GM19467 (cell line): ENCODE measurements at regions not wholly inside any gene's neighbourhood (a gene's known extent, or its start where the extent isn't known, plus 50 kb on each side); places are given as distances from the start of the nearest gene placed in this dataset.

Experiments
- ATAC-seq: cut with Tn5 transposase; IDR thresholded peaks from one replicate; pipeline ENCODE4 v1.9.1; 2021; ENCODE audit warnings: mild to moderate bottlenecking, moderate library complexity; ENCODE audit not compliant: unreplicated experiment

DNA sequence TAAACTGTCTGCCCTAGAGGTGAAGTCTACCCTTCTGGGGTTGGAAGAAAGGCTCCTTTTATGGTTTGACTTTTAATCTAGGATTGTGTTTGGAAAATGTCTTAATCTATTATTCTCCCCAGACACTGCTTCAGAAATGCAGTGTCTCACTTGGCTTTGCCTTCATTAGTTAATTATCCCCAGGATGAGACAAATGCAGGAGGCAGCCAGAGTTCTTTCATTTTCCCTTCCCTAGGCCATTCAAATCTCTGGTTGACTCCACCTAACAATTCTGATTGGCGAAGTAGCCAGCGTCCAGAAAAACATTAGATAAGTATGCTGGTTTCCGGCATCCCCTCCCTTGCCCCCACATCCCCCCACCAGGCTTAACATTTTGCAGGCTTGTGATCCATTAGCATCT lies 325.8 kb upstream of the PBX1 start:
- ATAC-seq: no peak

- no peak for ATAC-seq
These were observed 318.9 kb upstream of the PBX1 start for GRCh38 chr1:164240081-164240480.

DNA sequence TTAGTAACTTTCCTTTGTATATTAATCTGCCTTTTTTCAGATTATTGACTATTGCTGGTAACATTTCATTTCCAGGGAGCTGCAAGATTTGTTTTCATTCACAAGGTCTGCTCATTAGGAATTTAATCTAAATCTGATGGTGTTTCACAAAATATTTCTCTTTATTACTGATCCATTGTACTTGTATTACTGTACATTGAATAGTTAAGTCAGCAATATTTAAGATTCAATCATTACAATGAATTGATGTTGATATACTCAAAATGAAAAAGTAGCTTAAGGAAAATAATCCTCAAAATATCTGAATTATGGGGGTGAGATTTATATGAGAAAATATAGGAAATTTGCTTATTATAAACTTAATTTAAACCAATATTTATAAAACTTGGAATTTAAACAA lies 308.6 kb upstream of the PBX1 start:
- no peak for ATAC-seq

- no peak for ATAC-seq
These were observed 302.5 kb upstream of the PBX1 start for GRCh38 chr1:164256456-164256855.

- ATAC-seq: no peak
These were observed 297.2 kb upstream of the PBX1 start for GRCh38 chr1:164261691-164262240.

GRCh38 chr1:164263540-164263939 lies 295.4 kb upstream of the PBX1 start:
- no peak for ATAC-seq

DNA sequence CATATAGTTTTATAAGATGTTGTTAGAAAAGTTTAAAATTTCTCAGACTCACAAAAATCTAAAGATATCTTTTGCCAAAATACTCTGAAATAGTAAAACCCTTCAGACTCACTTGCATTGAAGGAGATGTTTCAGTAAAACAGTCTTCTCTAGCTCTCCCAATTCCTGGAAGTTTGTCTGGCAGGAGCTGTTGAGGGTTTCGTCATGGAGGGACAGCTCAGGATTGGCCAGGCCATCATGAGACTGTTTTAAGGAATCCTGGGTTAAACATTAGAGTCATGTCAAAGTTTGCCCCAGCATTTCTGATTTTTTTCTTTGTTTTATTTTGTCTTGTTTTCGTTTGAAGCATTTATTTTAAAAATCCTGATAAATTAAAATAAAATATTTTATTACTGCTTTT lies 293.8 kb upstream of the PBX1 start:
- no peak for ATAC-seq

GRCh38 chr1:164272156-164272555 lies 286.8 kb upstream of the PBX1 start:
- no peak for ATAC-seq

- ATAC-seq: no peak
These were observed 262.8 kb upstream of the PBX1 start for GRCh38 chr1:164296172-164296571.

DNA sequence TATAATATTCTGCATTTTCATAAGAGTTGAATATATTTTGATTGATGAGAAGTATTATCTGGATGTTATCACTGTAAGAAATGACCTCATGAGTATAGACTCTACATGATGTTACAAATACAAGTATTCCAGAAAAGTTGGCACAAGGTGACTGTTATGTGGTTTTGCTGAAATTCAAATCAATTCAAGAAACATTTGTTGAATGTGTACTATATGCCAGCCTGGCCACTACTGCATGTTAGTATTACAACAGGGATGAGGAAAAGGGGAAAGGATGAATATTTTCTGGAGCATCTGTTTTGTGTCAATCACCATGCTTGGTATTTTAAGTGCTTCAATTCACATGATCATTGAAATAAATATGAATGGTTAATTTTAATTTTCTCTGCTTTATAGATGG lies 250.9 kb upstream of the PBX1 start:
- ATAC-seq: no peak

DNA sequence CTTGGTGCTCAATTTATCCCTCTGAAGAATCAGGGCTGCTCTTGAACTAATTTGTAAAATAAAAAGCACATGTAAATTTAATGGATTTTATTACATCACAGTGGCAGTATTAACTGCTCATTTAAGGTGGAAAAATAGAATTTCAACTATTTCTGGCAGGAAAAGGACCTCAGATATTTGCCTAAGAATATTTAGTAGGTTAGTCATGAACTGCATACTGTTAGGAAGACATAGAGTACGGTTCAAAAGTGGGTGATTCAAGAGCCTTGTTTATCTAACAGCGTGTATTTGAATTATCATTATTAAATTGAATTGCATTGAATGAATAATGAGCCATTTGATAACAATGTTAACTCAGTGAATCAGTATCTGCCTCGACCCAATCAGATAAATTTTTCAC lies 248.8 kb upstream of the PBX1 start:
- no peak for ATAC-seq

DNA sequence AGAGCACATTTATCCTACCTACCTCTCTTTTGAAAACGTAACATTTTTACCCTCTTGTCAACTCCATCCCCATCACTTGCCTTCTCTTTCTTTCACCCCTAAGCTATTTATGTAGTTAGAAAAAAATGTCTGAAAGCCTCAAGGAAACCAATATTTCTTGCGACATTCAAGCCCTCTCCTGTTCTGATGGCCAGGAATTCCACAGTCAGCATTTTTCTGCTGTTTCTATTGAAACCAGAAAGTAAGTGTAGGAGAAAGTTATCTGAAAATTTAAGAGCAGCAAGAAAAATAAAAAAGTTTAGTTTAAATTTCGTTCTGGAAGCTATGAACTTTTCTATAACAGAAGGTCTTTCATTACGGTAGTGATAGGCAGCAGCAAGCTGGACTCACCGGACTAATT lies 247.6 kb upstream of the PBX1 start:
- ATAC-seq: no peak

- ATAC-seq: no peak
These were observed 237.9 kb upstream of the PBX1 start for GRCh38 chr1:164320790-164321731.

DNA sequence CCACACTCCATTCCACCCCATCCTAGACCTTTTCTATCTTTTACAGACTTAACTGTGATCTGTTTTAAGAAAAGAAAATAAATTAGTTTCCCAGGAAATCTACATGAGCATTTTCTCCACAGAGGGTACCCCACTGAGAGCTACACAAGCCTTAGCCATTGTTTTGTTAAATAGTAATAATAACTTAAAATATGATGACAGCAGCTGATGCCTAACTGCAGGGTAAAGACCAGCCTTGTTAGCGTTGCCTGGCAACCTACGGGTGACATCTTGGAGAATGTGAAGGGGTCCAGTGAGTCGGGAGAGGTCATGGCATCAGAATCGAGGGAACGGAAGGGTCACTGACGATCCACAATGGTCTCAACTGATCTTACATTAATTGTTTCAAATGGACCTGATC lies 233.2 kb upstream of the PBX1 start:
- ATAC-seq: no peak

GRCh38 chr1:164333387-164333786 lies 225.6 kb upstream of the PBX1 start:
- ATAC-seq: no peak

- no peak for ATAC-seq
These were observed 221.6 kb upstream of the PBX1 start for GRCh38 chr1:164337394-164337793.

DNA sequence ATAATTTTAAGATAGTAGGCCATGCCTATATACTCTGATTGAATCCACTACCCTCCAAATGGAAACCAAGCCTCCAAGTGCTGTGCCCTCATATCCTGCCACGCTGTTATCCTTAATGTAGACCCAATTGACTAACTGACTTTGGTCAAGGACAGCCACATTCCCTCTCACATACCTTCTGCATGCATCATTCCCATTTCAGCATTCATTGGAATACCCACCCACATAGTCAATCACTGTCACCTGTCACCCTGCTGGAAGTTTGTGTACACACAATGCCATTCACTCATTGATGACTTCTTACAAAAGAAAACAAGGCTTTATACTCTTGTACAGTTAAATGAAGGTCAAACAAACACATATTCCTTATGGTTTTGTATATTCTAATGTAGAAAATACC lies 221.1 kb upstream of the PBX1 start:
- ATAC-seq: no peak

GRCh38 chr1:164343189-164343588 lies 215.8 kb upstream of the PBX1 start:
- no peak for ATAC-seq

DNA sequence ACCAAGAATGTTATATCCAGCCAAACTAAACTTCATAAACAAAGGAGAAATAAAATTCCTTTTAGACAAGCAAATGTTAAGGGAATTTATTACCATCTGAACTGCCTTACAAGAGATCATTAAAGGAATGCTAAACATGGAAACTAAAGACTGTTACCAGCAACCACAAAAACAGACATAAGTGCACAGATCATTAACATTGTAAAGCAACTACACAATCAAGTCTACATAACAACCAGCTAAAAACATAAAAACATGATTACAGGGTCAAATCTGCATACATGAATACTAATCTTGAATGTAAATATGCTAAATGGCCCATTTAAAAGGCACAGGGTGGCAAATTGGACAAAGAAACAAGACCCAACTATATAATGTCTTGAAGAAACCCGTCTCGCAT lies 211.0 kb upstream of the PBX1 start:
- ATAC-seq: no peak

DNA sequence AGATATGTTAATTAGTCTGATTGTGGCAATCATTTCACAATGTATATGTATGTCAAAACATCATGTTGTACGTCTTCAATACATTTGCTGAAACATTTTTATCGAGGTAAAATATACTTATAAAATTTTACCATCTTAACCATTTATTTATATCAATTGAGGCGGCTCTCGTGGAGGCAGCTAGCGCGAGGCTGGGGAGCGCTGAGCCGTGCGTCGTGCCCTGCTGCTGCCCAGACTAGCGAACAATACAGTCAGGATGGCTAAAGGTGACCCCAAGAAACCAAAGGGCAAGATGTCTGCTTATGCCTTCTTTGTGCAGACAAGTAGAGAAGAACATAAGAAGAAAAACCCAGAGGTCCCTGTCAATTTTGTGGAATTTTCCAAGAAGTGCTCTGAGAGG lies 202.5 kb upstream of the PBX1 start:
- ATAC-seq: no peak

GRCh38 chr1:164360265-164360664 lies 198.7 kb upstream of the PBX1 start:
- no peak for ATAC-seq

DNA sequence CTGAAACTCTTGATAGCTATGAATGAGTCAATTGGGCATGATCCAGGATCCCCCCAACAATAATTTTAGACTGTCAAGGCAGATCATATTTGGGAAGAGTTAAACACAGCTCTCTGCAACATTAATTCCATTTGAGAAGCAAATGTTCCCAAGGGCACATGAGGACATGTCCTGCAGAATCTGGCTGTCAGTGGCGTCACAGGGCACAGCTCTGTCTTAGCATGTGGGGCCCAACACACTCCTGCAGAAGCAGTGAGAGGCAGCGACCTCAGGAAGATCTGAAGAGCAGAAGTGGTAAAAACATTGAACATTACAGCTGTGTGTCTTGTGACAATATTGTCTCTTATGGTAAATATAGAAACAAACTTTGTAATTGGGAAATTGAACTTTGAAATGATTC lies 197.1 kb upstream of the PBX1 start:
- no peak for ATAC-seq

DNA sequence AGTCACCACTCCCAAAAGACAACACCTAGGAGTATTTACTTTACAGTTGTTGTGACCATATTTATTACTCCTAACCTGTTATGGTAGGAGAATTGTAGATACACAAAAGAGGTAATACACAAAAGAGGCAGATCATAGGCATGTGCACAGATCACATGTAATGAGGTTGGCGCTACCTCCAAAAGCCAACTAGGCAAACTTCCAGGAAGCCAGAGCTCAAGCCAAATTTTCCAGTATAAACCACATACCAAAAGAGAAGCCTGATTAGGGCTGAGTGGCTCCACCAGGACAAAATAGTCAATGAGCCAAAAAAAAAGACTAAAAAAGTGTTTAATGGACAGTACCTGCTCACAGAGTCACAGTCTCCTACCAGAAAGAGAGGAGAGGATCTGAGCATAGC lies 195.0 kb upstream of the PBX1 start:
- ATAC-seq: no peak
